Daoy (cell line): ENCODE measurements at regions not wholly inside any gene's neighbourhood (a gene's known extent, or its start where the extent isn't known, plus 50 kb on each side); places are given as distances from the start of the nearest gene placed in this dataset.
"Not testable (repeated sequence)": the region's sequence is repeated elsewhere in the genome, so short reads cannot be mapped to it uniquely, and the experiment has no call there.

Experiments used
- DNase-seq: peaks from one replicate; pipeline ENCODE4 v3.0.0-alpha.2; 2015; ENCODE audit warnings: low read depth

DNA sequence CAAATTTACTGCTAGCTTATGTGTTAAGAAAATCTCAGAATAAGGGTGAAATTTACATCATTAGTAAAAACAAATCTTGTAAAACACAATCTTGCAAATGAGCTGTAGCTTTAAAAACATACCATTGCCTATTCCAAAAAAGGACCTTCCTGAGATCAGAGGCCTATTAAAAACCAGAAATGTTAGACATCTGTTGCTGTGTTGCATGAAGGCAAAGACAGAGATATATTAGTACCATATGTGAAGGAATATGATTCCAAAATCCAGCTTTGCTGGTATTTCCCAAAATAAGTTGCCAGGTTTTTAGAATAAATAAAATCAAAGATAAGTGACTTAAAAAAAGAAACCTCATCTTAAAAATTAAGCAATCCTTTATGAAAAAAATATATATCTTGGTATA, 504.1 kb upstream of the CDIN1 start:
- DNase-seq: no peak

DNA sequence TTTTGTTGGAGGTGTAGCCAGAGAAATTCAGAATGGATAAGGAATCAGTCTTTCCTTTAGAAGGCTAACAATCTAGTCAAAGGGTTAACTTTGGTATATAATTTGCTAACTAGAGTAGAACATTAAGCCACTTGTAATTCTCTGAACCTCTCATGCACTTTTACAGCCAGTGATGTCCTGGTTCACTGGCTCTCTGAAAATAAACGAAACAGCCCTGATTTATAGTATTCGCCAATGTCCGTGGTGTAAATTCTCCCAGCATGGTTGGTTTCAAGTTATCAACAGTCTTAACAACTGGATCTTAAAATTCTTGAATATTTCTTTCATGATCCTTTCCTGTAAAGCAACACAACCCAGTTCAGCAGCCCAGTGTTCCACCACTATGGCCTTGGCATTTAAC, 500.4 kb upstream of the CDIN1 start:
- DNase-seq: no peak

DNA sequence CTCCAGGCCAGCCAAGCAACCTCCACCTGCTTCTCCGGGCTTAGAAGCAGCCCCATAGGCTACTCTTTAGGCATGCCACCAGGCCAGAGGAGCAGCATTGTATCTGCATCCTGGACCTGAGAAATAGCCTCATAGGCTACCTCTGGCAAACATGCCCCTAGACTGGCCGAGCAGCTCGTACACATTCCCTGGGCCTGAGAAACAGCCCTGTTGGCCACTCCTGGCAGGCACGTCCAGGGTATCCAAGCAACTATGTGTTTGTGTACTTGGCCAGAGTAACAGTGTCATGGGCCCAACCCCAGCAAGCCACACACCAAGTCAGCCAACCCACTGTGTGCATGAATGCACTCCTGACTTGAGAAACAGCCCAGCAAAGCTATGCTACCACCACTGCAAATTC, 498.7 kb upstream of the CDIN1 start:
- no peak for DNase-seq

DNA sequence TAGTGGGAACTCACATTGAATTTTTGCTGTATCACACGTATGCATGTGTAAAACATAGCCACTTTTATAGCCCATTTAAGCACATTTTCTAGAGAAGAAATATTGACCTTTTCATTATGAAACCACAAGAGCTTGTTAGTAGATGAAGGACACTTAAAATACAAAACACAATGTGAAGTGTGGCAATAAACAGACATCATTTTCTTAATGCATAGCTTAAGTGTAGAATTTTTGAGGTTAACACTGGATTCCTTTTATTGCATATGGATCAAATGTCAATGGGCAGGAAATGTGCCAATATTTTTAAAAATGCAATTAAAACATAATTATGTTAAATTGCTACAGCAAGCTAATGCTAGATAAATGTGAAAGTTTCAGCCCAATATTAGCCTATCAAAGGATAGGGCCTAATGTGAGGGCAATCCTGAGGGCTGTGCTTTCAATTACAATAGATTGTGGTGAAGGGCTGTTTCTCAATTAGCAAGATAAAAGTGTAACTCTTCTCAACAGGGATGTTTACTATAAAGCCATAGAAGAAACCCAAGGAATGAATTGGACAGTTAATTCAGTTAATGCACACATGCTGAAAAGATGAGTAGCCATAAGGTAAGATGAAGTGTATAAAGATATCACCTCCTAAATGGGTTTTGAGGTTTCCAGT, 489.0 kb upstream of the CDIN1 start:
- no peak for DNase-seq

DNA sequence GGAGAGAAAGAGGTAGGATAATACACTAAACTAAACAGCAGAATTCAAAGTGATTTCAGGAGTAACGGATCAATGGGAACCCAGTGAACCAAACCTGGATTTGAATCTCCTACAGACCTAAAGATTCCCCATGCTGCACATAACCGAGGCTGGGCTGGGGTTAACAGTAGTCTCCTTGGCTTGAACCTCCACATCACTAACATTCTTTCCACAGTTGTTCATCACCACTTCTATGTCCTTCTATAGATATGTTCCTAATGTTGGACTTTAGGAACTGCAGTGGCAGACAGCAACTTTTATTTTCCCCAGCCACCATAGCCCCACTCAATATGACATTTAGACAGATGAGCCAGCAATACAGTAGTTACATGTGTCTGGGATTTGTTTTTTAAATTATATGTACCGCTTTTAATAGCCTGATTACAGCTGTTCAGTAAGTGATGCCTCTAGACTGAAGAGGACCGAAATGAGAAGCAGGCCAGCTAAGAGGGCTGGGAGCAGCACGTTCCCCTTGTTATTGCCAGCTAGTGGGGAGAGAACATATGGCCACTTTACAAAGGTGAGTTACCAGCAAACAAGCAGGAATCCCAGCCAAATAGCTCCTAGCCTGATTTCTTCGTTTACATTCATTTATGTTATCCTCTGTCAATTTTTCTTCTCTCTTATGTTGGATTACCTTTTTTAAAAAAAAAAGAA, 472.6 kb upstream of the CDIN1 start:
- DNase-seq: no peak

DNA sequence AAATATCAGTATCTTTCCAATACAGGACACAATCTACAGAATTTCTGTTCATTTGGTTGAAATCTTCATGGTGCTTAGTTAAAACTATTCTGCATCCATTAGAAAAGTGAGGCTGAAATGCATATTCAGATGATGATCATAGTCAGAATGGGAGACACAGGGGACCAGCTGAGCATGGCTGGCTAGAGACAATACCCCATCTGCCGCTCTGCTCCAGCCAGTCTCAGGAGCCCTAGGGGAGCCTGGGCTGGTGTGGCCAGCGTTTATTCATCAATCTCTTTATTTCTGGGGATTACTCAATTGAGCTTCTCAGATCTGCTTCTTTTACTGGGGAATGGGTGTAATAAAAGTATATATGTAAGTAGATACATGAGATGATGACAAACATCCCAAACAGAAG, 470.9 kb upstream of the CDIN1 start:
- DNase-seq: no peak

DNA sequence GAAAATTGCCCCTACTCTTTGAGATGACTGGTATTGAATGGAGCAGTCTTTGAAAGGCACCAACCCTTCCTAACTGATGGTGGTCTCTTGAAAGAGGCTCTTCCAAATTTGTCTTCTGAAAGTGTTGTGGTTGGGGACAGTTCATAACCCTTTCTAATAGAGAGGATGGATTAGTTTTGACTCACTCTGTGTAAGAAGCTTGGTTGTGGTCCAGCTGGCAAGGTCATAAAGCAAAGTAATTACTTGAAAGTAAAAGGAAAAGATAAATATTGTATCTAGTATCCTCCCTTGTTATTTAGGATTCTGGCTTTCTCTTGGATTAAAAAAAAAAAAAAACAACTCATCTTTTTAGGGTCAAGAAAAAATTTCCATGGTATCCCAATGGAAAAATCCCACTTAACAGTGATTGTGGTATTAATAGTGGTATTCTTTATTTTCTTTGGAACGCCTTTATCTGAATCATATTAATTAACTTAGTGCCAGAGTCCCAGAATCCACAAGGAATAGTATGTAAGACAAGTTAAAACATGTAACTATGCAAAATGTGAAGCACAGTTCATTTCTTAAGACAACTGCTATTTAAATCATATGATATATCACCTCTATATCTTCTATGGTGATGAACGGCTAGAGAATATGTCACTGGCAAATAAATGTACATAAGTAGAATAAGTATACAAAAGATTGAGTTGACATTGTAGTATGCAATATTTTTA, 469.3 kb upstream of the CDIN1 start:
- DNase-seq: peak; percentile 27

DNA sequence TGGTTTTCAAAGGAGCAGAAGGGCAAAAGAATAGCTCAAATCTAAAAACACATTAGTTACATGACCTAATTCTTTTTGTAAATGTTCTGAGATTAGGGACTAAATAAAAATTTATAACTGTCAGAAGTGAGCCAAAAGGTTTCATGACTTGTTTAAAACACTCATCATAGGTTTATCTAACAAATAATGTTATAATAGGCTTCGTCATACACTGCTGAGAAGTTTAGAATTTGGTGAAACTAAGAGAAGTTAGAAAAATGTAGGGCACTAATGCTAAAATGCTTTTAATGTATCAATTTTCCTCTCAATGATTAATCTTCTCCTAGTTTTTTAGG, 468.8 kb upstream of the CDIN1 start:
- no peak for DNase-seq

DNA sequence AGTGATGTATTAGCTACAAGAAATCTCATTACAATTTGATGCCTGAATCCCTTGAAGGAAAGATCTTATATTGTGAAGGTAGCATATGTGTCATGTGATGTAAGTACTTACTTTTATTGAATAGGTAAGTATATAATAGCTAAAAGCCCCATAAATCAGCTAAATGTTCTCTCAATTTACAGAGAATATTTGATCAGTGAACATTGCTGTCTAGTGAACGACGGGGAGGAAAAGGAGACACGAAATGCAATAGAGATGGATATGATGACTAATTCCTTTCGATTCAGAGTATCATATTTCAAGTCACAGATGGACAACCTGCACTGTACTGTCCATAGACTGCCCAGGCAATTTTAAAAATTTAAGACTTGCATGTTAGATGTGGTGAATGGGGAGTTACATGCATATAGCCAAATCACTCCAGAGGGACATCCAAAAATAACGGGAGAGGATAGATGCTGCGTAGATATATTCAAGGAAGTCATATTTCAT, 462.1 kb upstream of the CDIN1 start:
- no peak for DNase-seq

DNA sequence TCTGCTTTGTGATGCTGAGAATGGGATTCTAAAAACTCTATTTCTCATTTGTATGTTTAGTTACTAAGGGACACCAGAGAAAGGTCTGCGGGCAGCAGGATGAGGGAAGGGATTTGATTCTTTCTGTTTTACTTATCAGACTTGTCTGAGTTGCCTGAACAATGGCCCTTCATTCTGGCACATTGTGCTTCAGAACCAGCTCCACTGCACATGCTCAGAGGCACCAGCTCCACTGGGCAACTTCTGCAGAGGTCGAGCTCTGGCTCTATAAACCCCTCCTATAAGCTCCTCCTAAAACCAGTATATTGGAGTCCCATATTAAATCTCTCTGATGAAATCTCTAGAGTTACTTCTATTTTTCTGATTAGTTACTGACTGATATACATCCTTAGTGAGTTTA, 453.2 kb upstream of the CDIN1 start:
- no peak for DNase-seq

DNA sequence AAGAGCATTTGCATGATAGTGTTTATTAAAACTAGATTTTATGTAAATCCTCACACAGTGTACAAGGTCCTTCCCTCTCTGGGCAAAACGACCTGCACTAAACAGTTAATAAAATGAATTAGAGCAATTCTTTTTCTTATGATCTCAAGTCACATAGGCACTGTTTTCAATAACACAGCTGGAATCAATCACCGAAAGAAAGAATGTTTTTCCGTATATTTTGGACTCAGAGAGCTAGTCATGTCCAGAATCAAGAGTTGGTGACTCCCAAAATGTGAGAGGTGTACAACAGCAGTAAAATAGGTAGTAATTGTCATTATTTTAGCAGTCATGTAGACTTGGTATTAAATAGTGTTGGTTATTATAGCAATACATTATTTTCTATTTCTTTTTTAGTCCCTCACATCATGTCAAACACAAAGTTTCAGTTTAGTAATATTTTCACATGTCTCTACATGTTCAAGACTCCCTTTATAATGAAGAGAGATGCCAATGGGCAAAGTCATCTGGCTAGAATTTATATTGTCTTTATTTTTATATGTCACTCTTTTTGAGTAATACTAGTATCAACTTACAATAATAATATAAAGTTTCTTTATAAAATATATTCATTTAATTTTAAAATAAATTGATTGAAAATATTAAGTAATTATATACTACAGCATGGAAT, 448.6 kb upstream of the CDIN1 start:
- no peak for DNase-seq

DNA sequence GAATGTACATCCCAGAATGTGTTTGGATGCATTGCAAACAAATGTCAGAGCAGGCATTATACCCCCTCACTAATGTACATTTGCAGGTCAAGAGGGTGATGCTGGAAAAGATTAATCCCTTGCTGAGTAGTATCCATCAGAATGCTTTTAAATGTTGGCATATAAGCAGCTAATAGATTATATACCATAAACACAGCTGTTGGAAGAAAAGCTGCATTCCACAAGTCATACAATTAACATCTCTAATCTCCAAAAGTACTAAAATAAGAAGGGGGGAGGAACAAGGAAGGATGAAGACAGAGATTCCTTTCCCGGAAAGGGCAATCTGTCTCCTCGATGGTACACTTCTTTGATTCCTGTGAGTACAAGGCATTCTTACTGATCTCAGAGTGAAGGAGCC, 445.7 kb upstream of the CDIN1 start:
- no peak for DNase-seq

DNA sequence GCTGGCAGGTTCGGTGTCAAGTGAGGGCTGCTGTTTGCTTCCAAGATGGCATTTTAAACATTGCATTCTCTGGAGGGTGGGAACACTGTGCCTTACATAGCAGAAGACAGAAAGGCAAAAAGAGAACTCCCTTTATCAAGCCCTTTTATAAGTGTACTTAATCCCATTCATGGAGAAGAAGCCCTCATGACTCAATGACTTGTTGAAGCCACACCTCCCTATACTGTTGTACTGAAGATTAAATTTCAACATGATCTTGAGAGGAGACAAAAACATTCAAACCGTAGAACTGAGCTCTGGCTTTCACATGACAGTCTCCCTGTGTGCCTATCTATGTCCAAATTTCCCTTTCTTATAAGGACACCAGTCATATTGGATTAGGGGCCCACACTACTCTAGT, 443.4 kb upstream of the CDIN1 start:
- no peak for DNase-seq

DNA sequence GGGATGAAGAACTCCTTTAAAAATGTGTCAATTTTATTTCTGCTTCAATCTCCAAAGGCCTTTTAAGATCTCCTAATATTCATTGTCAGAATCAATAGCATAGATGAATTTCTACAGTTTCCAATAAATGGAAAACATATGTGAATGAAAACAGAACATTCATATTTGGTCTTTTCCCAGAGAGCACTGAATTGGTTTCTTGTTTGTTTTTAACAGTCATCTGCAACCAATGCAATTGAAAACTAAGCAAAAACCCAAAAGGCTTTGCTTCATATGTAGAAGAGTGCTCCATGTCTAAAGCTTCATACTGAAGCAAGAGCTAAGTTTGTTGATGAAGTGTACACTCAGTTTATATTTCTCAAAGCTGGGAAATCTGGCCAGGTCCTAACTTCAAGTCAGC, 426.5 kb upstream of the CDIN1 start:
- DNase-seq: no peak

DNA sequence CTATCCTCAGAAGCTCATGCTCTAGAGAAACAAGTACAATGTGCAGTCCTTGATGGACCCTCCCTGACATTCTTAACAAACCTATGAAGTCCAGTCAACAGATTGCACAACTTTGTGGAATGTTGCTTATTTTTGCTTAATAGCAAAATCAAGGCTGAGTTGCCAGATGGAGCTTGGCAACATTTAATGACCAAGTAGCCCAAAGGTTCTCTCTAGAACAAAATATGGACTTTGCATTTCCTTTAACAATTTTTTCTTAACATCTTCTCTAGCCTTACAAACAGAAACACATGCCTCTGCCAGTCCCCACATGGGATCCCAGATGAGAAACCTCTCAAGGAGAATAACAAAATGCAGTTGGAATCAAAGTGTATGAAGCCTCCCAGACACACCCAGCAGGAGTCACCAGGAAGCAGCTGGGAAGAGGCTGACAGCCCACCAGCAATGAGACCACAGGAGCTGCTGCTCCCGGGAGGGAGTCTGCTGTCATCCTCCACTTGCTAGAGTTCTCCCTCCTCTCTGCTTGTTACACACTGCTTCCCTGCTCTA, 422.5 kb upstream of the CDIN1 start:
- peak; percentile 9 for DNase-seq

DNA sequence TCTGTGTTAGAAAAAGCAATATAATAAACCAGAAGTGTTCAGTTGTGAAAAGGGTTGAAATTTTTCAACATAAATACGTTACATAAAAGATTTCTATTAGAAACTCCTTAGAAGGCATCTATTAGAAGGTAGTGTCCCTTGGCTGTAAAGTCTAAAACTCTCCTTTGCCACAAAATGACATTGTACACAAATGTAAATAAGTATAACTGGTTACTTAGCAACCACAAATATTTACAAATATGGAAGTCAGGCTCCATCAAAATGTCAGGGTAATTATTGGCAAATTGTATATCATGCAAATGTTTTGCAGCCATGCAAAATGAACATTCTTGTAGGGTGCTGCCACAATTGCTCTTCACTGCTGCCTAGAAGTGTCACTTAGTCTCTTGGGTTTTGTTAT, 419.1 kb upstream of the CDIN1 start:
- DNase-seq: no peak

DNA sequence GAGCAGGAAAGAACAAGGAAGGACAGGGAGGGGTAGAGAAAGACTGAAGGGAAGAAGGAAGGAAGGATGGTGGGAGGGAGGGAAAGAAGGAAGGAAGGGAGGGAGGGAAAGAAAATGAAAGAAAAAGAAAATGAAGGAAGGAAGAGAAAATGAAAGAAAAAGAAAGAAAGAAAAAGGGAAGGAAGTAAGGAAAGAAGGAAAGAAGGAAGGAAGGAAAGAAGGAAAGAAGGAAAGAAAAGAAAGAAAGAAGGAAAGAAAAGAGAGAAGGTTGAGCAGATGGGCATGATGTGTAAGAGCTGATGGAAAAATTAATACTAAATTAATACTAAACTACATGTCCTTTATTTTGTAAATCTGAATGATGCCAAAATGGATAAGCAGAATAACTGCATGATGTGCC, 418.3 kb upstream of the CDIN1 start:
- no peak for DNase-seq

DNA sequence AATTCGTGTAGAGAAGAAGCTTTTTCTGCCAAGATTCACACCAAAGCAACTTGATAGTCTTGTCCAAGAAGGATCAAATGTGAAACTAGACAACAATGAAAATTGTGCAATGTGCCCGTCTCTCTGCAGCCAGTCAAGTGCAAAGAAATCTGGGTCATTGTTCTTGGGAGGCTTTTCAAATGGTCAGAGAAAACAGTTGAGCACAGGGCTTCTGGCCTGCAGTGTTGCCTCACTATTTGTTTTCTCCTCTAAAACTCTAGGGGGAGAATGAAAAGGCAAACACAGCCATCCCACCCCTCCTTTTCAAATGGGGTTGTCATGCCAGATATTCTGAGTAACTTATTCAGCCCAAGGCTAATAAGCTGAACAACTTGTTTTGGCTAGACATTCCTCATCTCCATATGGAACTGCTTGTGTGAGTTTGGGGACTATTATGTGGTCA, 417.6 kb upstream of the CDIN1 start:
- peak; percentile 53 for DNase-seq

DNA sequence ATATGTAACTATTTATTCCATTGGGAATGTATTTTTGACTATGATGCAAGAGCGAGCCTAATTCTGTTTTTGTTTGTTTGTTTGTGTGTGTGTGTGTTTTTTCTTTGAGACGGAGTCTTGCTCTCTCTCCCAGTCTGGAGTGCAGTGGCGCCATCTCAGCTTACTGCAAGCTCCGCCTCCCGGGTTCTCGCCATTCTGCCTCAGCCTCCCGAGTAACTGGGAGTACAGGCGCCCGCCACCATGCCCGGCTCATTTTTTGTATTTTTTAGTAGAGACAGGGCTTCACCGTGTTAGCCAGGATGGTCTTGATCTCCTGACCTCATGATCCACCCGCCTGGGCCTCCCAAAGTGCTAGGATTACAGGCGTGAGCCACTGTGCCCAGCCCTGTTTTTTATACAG, 415.4 kb upstream of the CDIN1 start:
- DNase-seq: not testable (repeated sequence)

DNA sequence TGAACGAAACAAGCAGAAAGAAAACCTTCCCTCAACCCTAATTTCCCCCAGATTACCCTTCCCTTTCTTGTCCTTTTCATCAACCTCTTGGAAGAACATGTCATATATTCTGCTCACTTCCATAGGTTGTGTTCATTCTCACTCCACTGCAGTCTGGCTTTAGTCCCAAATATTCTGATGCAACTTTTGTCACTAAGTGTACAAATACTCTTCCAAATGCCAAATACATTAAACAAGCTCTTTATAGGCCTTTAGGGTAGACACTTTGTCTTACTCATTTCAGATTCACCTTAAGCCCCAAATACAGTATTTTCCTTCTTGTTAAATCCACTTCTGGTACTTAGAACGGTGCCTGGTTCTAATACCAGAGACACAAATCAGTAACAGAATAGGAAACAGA, 406.5 kb upstream of the CDIN1 start:
- no peak for DNase-seq

DNA sequence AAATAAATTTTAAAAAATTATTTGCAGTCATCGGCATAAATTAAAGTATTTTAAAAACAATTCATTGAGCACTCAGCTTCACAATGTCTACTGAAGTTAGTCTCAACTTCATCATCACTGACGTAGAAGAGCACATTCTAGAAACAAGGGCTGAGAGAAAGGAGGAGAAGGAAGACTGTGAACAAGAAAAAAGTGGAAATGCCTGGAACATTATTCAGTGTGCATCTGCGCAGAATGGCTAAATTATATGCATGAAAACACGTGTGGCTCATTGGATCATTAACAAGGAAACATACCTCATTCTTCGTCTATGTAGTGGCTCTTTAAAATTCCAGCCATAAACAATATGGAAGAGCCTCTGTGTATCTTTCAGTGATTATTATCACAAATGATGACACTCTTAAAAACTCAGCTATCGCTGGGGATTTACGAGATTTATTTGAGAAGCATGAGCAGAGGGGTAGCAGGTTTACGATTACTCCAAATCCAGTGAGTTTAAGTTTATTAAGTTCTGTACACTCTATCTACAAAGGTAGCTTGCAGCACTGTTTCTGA, 404.2 kb upstream of the CDIN1 start:
- DNase-seq: no peak

DNA sequence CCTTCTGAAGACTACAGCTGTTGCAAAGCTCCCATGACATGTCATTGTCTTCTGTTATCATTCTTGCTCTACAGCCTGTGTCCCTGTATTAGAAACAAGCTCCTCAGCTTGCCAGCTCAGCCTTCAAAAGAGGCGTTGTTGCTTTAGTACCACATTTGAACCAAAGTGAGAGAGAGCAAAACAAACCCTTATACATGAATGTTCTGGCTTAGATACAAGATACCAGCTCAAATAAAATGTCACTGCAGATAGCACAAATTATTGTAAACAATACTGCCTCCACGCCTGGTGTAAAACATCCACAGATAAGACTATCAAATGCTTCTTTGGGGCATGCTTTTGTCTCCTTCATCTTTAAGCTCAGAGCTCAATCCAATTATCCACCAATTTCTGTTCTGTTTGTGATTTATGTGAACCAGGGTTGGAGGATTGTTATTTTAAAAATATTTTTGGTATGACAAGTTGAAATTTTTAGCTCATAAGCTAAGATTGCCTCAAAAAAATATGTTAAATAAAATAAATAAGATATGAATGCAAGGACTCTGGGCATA, 403.6 kb upstream of the CDIN1 start:
- no peak for DNase-seq
